K562 (cell line): ENCODE measurements at regions not wholly inside any gene's neighbourhood (a gene's known extent, or its start where the extent isn't known, plus 50 kb on each side); places are given as distances from the start of the nearest gene placed in this dataset.

ENCODE experiments used
- POLR2A ChIP-seq: fragments of 450-650 bp; conservative IDR thresholded peaks from 2 replicates; pipeline ENCODE4 v1.6.1; 2016
- TF ChIP-seq, protein P1 (sequence below), 3 experiments: IDR thresholded peaks in 2 of 3; conservative IDR thresholded peaks in 1 of 3; 2 replicates each; pipeline ENCODE4 v1.5.1; 2011 to 2012; ENCODE audit warnings: low read length in 3 of 3, mild to moderate bottlenecking in 3 of 3, control low read depth in 2 of 3, improper control_type of control experiment in 1 of 3, inconsistent platforms in 1 of 3, low read depth in 1 of 3, mixed read lengths in 1 of 3, moderate library complexity in 1 of 3; ENCODE audit not compliant: insufficient read depth in 2 of 3

DNA sequence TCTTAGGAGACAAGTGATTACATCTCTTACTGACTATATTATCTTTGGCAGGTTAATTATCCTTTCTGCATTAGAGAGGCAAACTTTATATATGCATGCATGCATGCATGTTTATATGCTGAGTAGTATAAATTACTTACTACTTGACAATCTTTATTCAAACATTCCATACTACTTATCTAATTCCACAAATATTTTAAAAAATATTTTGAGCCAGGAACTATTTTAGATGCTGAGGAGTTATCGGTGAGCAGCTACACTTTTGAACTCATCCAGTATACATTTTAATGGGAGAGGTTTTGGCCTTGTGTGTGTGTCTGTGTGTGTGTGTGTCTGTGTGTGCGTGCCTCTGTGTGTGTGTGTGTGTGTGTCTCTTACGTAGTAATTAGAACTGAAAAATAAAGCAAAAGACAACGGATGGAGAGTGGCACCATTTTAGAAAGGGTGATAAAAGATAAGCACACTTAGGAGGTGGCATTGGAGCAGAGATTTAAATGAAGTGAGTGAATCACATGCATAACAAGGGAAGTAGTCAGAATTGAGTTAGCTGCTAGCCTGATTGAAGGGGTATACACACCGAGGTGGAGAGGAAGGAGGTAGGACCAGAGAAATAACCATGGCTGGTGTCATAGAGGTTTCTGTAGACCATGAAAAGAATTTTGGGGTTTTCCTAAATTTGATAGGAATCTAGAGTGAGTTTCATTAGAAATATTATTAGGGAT, 1488.4 kb downstream of the MRPL39 start:
- TF ChIP-seq, protein P1, sequence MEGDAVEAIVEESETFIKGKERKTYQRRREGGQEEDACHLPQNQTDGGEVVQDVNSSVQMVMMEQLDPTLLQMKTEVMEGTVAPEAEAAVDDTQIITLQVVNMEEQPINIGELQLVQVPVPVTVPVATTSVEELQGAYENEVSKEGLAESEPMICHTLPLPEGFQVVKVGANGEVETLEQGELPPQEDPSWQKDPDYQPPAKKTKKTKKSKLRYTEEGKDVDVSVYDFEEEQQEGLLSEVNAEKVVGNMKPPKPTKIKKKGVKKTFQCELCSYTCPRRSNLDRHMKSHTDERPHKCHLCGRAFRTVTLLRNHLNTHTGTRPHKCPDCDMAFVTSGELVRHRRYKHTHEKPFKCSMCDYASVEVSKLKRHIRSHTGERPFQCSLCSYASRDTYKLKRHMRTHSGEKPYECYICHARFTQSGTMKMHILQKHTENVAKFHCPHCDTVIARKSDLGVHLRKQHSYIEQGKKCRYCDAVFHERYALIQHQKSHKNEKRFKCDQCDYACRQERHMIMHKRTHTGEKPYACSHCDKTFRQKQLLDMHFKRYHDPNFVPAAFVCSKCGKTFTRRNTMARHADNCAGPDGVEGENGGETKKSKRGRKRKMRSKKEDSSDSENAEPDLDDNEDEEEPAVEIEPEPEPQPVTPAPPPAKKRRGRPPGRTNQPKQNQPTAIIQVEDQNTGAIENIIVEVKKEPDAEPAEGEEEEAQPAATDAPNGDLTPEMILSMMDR (IDR thresholded peaks at IDR 0.05 in 2 of 3, conservative IDR thresholded peaks at IDR 0.05 in 1 of 3; ENCODE audit: insufficient read depth in 2 of 3, low read depth in 1 of 3, low read length in 3 of 3) = no peak
- no peak for TF ChIP-seq POLR2A
